CD4-positive, CD25-positive, alpha-beta regulatory T cell (primary cell): ENCODE measurements at regions not wholly inside any gene's neighbourhood (a gene's known extent, or its start where the extent isn't known, plus 50 kb on each side); places are given as distances from the start of the nearest gene placed in this dataset.

Experiments used
- ATAC-seq, 2 donors: fragments of 150-1000 bp; cut with Tn5 transposase; one replicate each; pipeline ENCODE4 v1.10.0; 2021; ENCODE audit warnings: low read depth in 2 of 2, moderate number of reproducible peaks in 2 of 2, moderate library complexity in 1 of 2
- DNase-seq, 3 donors: peaks; one replicate each; pipeline versions ENCODE4 v3.0.0 to v3.0.0-alpha.2; 2012 to 2022; ENCODE audit warnings: mixed read lengths in 1 of 3
- H3K27ac ChIP-seq: one replicate; pipeline ENCODE4 v1.7.0; 2013; ENCODE audit warnings: mild to moderate bottlenecking, low read length; ENCODE audit not compliant: insufficient read depth, poor library complexity, severe bottlenecking
- H3K27me3 ChIP-seq: one replicate; pipeline ENCODE4 v1.7.0; 2013; ENCODE audit warnings: low read length; ENCODE audit not compliant: control insufficient read depth, insufficient read depth
- H3K36me3 ChIP-seq: one replicate; pipeline ENCODE4 v1.7.0; 2013; ENCODE audit warnings: mild to moderate bottlenecking, low read length, moderate library complexity; ENCODE audit not compliant: control insufficient read depth, insufficient read depth
- H3K4me1 ChIP-seq: 2 replicates; pipeline ENCODE4 v1.7.0; 2013; ENCODE audit warnings: mild to moderate bottlenecking, low read length; ENCODE audit not compliant: insufficient read depth, control insufficient read depth, poor library complexity, severe bottlenecking
- H3K4me3 ChIP-seq: one replicate; pipeline ENCODE4 v1.7.0; 2013; ENCODE audit warnings: low read depth, mild to moderate bottlenecking, low read length, moderate library complexity
- H3K9me3 ChIP-seq, 2 experiments: 1 replicate in 1 of 2; 2 replicates in 1 of 2; pipeline ENCODE4 v1.7.0; 2013; ENCODE audit warnings: low read length in 2 of 2, mild to moderate bottlenecking in 1 of 2, moderate library complexity in 1 of 2; ENCODE audit not compliant: control insufficient read depth in 2 of 2
- H3K27ac Mint-ChIP-seq, 3 donors: one replicate each; pipeline ENCODE4 v1.8.0; 2020 to 2022; ENCODE audit warnings: mild to moderate bottlenecking in 3 of 3, mixed read lengths in 3 of 3, moderate library complexity in 2 of 3
- H3K27me3 Mint-ChIP-seq: one replicate; pipeline ENCODE4 v1.8.0; 2022; ENCODE audit warnings: mild to moderate bottlenecking, mixed read lengths
- H3K36me3 Mint-ChIP-seq: one replicate; pipeline ENCODE4 v1.8.0; 2020; ENCODE audit warnings: mixed read lengths
- H3K4me1 Mint-ChIP-seq, 4 donors: one replicate each; pipeline ENCODE4 v1.8.0; 2020 to 2022; ENCODE audit warnings: mixed read lengths in 4 of 4, mild to moderate bottlenecking in 1 of 4
- H3K4me3 Mint-ChIP-seq, 4 donors: one replicate each; pipeline ENCODE4 v1.8.0; 2020 to 2022; ENCODE audit warnings: mild to moderate bottlenecking in 4 of 4, mixed read lengths in 4 of 4, moderate library complexity in 3 of 4
- H3K9me3 Mint-ChIP-seq, 7 donors: one replicate each; pipeline ENCODE4 v1.8.0; 2020 to 2022; ENCODE audit warnings: mixed read lengths in 7 of 7, mild to moderate bottlenecking in 3 of 7, moderate library complexity in 2 of 7

DNA sequence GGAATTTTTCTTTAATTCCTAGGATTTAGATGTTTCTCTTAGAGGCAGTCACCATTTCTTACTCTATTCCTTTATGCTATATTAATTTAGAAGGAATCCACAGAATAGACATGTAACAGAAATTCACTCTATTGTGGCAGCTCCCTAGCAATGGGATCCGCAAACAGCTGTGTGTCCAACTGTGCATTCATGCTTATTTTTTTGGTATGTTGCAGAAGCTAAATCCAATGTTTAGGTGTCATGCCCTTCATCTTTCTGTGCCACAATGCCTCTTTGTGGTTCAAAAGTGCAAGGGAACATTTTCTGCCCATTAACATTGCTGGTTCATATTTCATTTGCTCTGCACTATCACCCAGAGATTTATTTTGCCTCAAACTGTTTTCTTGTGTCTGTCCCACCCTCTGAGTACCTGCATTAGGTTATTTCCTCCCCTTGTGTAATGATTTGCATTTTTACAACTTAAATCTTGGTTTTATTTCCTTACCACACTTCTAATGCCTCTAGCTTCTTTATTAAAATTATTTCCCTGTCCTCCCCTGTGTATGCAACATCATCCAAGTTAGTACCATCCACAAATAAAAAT is 816.5 kb downstream of the EFNA5 start:
- no peak overlapping the region for H3K4me3 ChIP-seq
- H3K9me3 ChIP-seq: peaks cover 0 to 4% of the 10 kb centered on the region in 2 experiments
- Mint-ChIP-seq H3K27me3 (no peaks in the 10 kb centered on the region), H3K27ac (no peak overlapping the region), H3K4me3 (no peak overlapping the region), H3K4me1 (no peaks in the 10 kb centered on the region), H3K36me3 (no peaks in the 10 kb centered on the region), H3K9me3 (peaks cover 0 to 6% (median 2%) of the 10 kb centered on the region in 7 donors)
- DNase-seq (no peak), ATAC-seq (no peak)
- no peaks in the 10 kb centered on the region for H3K27me3 ChIP-seq
- no peaks in the 10 kb centered on the region for H3K36me3 ChIP-seq
- H3K27ac ChIP-seq: no peak overlapping the region
- H3K4me1 ChIP-seq: no peaks in the 10 kb centered on the region

DNA sequence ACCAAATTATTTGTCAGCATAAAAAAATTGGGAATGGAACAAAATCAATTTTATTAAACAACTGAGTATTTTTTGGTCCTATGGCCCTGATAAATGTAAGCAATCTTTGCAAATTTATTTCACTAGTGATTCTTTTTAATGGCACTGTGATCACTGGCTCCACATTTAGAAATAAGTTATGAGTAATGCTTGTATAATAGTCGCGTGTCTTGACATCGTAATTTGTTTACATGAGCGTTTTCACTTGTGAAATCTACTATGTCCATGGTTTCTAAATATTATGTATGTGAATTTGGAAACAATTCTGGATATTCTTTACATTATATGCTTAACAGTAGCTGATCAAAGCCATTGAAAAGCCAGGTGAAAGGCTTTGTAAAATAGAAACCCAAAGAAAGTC is 817.5 kb downstream of the EFNA5 start:
- H3K27ac Mint-ChIP-seq: no peak overlapping the region
- DNase-seq: no peak
- Histone ChIP-seq H3K27me3 (no peaks in the 10 kb centered on the region), H3K4me1 (no peaks in the 10 kb centered on the region), H3K4me3 (no peak overlapping the region), H3K27ac (no peak overlapping the region), H3K36me3 (no peaks in the 10 kb centered on the region), H3K9me3 (peaks cover 0 to 4% of the 10 kb centered on the region in 2 experiments)
- no peaks in the 10 kb centered on the region for H3K4me1 Mint-ChIP-seq
- peaks cover 0 to 6% (median 2%) of the 10 kb centered on the region in 7 donors for H3K9me3 Mint-ChIP-seq
- no peaks in the 10 kb centered on the region for H3K36me3 Mint-ChIP-seq
- no peak for ATAC-seq
- H3K27me3 Mint-ChIP-seq: no peaks in the 10 kb centered on the region
- no peak overlapping the region for H3K4me3 Mint-ChIP-seq

DNA sequence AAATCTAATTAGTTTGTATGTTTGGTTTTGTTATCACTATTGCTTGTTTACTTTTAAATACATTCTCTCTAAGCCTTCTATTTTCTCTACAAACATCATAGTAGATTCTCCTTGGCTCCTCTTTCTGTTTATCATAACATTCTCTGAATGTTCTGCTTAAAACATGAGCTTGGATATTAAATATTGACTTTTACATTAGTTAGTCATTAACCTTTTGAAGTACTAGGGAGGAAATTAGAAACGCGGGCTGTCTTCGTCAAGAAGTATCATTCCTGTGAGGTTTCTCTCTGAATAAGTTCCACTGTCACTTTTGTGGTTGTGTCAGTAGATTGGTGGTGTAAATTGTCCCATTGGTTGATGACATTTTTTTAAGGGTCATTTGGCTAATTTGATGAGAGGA is 821.5 kb downstream of the EFNA5 start:
- H3K27me3 ChIP-seq: no peaks in the 10 kb centered on the region
- Mint-ChIP-seq H3K9me3 (peaks cover 0 to 5% (median 1%) of the 10 kb centered on the region in 7 donors), H3K27me3 (no peaks in the 10 kb centered on the region), H3K4me3 (no peak overlapping the region), H3K27ac (no peak overlapping the region), H3K4me1 (no peaks in the 10 kb centered on the region), H3K36me3 (no peaks in the 10 kb centered on the region)
- no peak for ATAC-seq
- H3K4me3 ChIP-seq: no peak overlapping the region
- no peak for DNase-seq
- no peaks in the 10 kb centered on the region for H3K9me3 ChIP-seq
- H3K4me1 ChIP-seq: no peaks in the 10 kb centered on the region
- no peaks in the 10 kb centered on the region for H3K36me3 ChIP-seq
- H3K27ac ChIP-seq: no peak overlapping the region

DNA sequence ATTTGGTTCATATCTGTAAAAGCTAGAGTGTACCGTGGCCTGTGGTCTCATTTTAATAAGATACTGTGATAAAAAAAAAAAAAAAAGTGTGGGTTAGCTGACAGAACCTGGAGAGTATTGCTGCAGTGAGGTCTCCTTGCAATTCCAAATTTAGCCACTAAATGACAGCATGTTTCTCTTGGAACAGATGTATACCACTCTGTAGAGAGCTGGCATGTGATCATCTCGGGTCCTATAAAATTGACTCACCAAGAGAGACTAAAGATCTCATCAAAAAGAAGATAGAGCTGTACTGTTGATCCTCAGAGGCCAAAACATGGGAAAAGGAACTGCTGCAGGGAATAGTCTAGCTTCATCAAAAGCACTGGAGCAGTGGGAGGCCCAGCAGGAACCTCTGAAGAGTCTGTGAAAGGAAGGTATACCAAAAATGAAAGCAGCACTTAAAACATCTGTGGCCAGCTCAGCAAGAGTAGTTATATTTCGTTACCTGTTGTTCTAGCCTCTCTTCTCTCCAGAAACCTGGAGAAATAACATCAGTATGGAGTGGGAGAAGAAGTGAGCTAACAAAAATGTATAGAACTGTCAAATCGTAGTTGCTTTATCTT is 826.8 kb downstream of the EFNA5 start:
- no peak overlapping the region for H3K4me3 ChIP-seq
- H3K4me1 Mint-ChIP-seq: no peaks in the 10 kb centered on the region
- no peak overlapping the region for H3K4me3 Mint-ChIP-seq
- H3K36me3 ChIP-seq: no peaks in the 10 kb centered on the region
- no peaks in the 10 kb centered on the region for H3K9me3 ChIP-seq
- no peaks in the 10 kb centered on the region for H3K27me3 ChIP-seq
- no peak for ATAC-seq
- no peak overlapping the region for H3K27ac ChIP-seq
- no peaks in the 10 kb centered on the region for H3K27me3 Mint-ChIP-seq
- H3K9me3 Mint-ChIP-seq: peaks cover 2 to 11% (median 3%) of the 10 kb centered on the region in 7 donors
- DNase-seq: no peak
- H3K36me3 Mint-ChIP-seq: no peaks in the 10 kb centered on the region
- no peak overlapping the region for H3K27ac Mint-ChIP-seq
- no peaks in the 10 kb centered on the region for H3K4me1 ChIP-seq

DNA sequence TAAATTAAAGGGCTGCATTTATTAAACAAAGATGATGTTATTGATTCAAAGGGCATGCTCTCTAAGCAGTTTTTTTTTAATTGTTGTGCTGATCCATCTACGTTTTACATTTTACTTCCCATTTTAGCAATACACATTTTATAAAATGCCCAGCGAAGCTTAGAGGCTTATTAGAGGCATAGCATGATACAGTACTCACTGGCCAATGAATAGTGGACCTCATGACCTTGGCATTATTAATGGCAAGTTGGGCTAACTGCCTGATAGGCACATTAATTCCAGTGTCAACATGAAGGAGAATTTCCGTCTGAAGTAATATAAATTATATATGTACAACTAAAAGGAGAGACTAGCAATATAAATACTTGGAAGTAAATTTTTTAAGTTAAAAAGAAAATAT is 837.2 kb downstream of the EFNA5 start:
- Mint-ChIP-seq H3K27me3 (no peaks in the 10 kb centered on the region), H3K27ac (no peak overlapping the region), H3K4me1 (no peaks in the 10 kb centered on the region), H3K9me3 (peaks cover 0 to 10% (median 4%) of the 10 kb centered on the region in 7 donors), H3K36me3 (no peaks in the 10 kb centered on the region), H3K4me3 (no peak overlapping the region)
- ATAC-seq (no peak), DNase-seq (no peak)
- H3K36me3 ChIP-seq: no peaks in the 10 kb centered on the region
- H3K4me3 ChIP-seq: no peak overlapping the region
- no peaks in the 10 kb centered on the region for H3K27me3 ChIP-seq
- no peaks in the 10 kb centered on the region for H3K9me3 ChIP-seq
- H3K4me1 ChIP-seq: no peaks in the 10 kb centered on the region
- no peak overlapping the region for H3K27ac ChIP-seq

DNA sequence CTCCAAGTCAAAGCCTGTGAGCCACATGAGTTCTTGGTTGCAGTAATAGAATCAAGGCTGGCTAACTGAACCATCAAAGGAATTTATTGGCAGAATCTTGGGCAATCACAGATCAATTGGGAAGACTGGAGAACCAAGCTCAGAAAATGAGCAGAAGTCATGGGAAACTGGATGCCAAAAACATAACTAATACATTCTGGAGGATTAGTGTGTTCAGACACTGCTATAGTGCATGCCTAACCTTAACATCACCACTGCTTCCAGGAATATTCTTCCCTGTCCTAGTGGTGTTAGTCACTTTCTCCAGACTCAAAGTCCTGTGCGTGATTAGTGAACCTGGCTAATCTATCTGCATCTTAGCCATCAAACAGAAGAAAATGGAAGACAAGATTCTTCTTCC is 843.7 kb downstream of the EFNA5 start:
- H3K27ac ChIP-seq: no peak overlapping the region
- H3K36me3 Mint-ChIP-seq: no peaks in the 10 kb centered on the region
- H3K27me3 Mint-ChIP-seq: no peaks in the 10 kb centered on the region
- H3K9me3 Mint-ChIP-seq: peaks cover 0 to 4% (median 1%) of the 10 kb centered on the region in 7 donors
- no peaks in the 10 kb centered on the region for H3K4me1 Mint-ChIP-seq
- no peak for ATAC-seq
- no peak overlapping the region for H3K4me3 Mint-ChIP-seq
- H3K4me3 ChIP-seq: no peak overlapping the region
- H3K4me1 ChIP-seq: no peaks in the 10 kb centered on the region
- DNase-seq: no peak
- H3K36me3 ChIP-seq: no peaks in the 10 kb centered on the region
- no peaks in the 10 kb centered on the region for H3K9me3 ChIP-seq
- no peak overlapping the region for H3K27ac Mint-ChIP-seq
- no peaks in the 10 kb centered on the region for H3K27me3 ChIP-seq

DNA sequence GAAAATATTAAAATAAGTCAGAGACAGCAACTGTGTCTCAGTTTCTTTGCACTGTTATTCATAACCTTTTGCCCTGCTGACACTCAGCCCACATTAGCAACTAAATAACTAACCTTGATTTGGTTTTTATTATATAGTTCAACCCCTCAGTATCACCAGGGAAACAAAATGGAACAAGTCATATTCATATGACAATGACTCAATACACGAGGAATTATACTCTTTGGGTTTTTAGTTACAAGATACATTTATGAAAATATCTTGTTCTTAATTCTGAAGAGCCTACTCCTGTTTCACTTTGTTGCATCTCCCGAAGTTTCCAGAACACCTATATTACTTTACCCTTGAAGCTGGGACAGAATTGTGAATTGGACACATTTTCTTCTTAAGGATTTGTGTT is 845.4 kb downstream of the EFNA5 start:
- H3K27ac Mint-ChIP-seq: no peak overlapping the region
- peaks cover 0 to 4% (median 2%) of the 10 kb centered on the region in 7 donors for H3K9me3 Mint-ChIP-seq
- no peaks in the 10 kb centered on the region for H3K4me1 ChIP-seq
- no peaks in the 10 kb centered on the region for H3K36me3 ChIP-seq
- no peaks in the 10 kb centered on the region for H3K27me3 Mint-ChIP-seq
- no peaks in the 10 kb centered on the region for H3K9me3 ChIP-seq
- H3K4me1 Mint-ChIP-seq: no peaks in the 10 kb centered on the region
- no peaks in the 10 kb centered on the region for H3K27me3 ChIP-seq
- DNase-seq: no peak
- no peak overlapping the region for H3K4me3 Mint-ChIP-seq
- ATAC-seq: no peak
- no peak overlapping the region for H3K27ac ChIP-seq
- no peaks in the 10 kb centered on the region for H3K36me3 Mint-ChIP-seq
- H3K4me3 ChIP-seq: no peak overlapping the region

DNA sequence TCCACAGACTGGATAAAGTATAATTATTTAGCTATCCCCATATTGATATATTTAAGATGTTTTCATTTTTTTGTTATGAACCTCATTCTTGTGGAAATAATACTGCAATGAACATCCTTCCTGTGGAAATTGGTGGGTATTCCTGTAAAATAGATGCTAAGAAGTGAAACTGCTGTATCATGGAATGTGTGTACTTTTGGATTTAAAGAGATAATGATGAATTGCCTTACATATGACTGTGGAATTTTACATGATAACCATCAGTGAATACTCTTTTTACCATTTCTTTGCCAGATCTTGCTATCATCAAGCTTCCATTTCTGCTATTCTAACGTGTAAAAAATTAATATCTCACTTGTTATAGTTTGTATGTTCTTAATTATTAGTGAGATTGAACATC is 847.9 kb downstream of the EFNA5 start:
- Histone ChIP-seq H3K27ac (no peak overlapping the region), H3K27me3 (no peaks in the 10 kb centered on the region), H3K4me1 (no peaks in the 10 kb centered on the region), H3K9me3 (no peaks in the 10 kb centered on the region), H3K36me3 (no peaks in the 10 kb centered on the region), H3K4me3 (no peak overlapping the region)
- Mint-ChIP-seq H3K36me3 (no peaks in the 10 kb centered on the region), H3K9me3 (peaks cover 0 to 9% (median 2%) of the 10 kb centered on the region in 7 donors), H3K4me1 (no peaks in the 10 kb centered on the region), H3K27me3 (no peaks in the 10 kb centered on the region), H3K27ac (no peak overlapping the region), H3K4me3 (no peak overlapping the region)
- ATAC-seq: no peak
- DNase-seq: no peak
